HEK293 (cell line): ENCODE measurements at regions not wholly inside any gene's neighbourhood (a gene's known extent, or its start where the extent isn't known, plus 50 kb on each side); places are given as distances from the start of the nearest gene placed in this dataset.

Experiments
- CTCF ChIA-PET: fragments of 350-600 bp; formaldehyde crosslinking; extraction: SDS; loops from one replicate; lab custom pipeline; 2021; ENCODE audit warnings: antibody characterized with exemption; lab: Yijun Ruan, JAX
- POLR2A ChIA-PET: fragments of 300-600 bp; formaldehyde crosslinking; extraction: SDS; loops from one replicate; lab custom pipeline; 2020; ENCODE audit warnings: antibody characterized with exemption, inconsistent platforms; lab: Yijun Ruan, JAX
- H3K27ac ChIP-seq: fragments of 200-500 bp; sonication (Bioruptor generic); 2 replicates; pipeline ENCODE4 v1.5.1; 2014; ENCODE audit warnings: low read depth, low read length, control low read depth, inconsistent platforms; ENCODE audit errors: extremely low read depth
- H3K36me3 ChIP-seq, 2 experiments: fragments of 200-500 bp in 1 of 2; sonication (Bioruptor generic) in 1 of 2; 1 replicate in 1 of 2; 2 replicates in 1 of 2; pipeline ENCODE4 v1.5.1; 2014 to 2017; ENCODE audit warnings: inconsistent platforms in 2 of 2, low read length in 2 of 2; ENCODE audit not compliant: control insufficient read depth in 2 of 2, insufficient read depth in 1 of 2
- H3K4me1 ChIP-seq: fragments of 200-500 bp; sonication (Bioruptor generic); 2 replicates; pipeline ENCODE4 v1.5.1; 2014; ENCODE audit warnings: mild to moderate bottlenecking, low read length, inconsistent platforms; ENCODE audit not compliant: control insufficient read depth, insufficient read depth
- H3K4me3 ChIP-seq: 2 replicates; pipeline ENCODE4 v1.5.1; 2011; ENCODE audit warnings: low read depth, mild to moderate bottlenecking, control low read depth, low read length, moderate library complexity
- H3K9me3 ChIP-seq: fragments of 200-500 bp; sonication (Bioruptor generic); 2 replicates; pipeline ENCODE4 v1.5.1; 2014; ENCODE audit warnings: low read depth, low read length, inconsistent platforms; ENCODE audit not compliant: control insufficient read depth, insufficient read depth
- GLI4 ChIP-seq: fragments of 450-650 bp; formaldehyde crosslinking; IDR thresholded peaks from 2 replicates; pipeline ENCODE4 v1.5.1; 2016; ENCODE audit warnings: missing biosample characterization, missing genetic modification characterization
- HIC1 ChIP-seq: fragments of 450-650 bp; formaldehyde crosslinking; IDR thresholded peaks from 2 replicates; pipeline ENCODE4 v1.5.1; 2016; ENCODE audit warnings: missing biosample characterization, missing genetic modification characterization
- HOXA7 ChIP-seq: sonication (generic); formaldehyde crosslinking; IDR thresholded peaks from 2 replicates; pipeline ENCODE4 v1.8.1; 2022; ENCODE audit warnings: missing genetic modification reagents, borderline replicate concordance
- KLF17 ChIP-seq: fragments of 450-650 bp; formaldehyde crosslinking; IDR thresholded peaks from 2 replicates; pipeline ENCODE4 v1.5.1; 2016; ENCODE audit warnings: missing biosample characterization, missing genetic modification characterization
- MZF1 ChIP-seq: fragments of 450-650 bp; formaldehyde crosslinking; IDR thresholded peaks from 2 replicates; pipeline ENCODE4 v1.5.1; 2017; ENCODE audit warnings: missing biosample characterization, missing genetic modification characterization, borderline replicate concordance
- ZBTB6 ChIP-seq: fragments of 450-650 bp; formaldehyde crosslinking; IDR thresholded peaks from 2 replicates; pipeline ENCODE4 v1.5.1; 2017; ENCODE audit warnings: missing biosample characterization, missing genetic modification characterization
- ZFP41 ChIP-seq: fragments of 450-650 bp; formaldehyde crosslinking; IDR thresholded peaks from 2 replicates; pipeline ENCODE4 v1.5.1; 2016; ENCODE audit warnings: missing biosample characterization, missing genetic modification characterization, borderline replicate concordance
- ZNF138 ChIP-seq: fragments of 450-650 bp; formaldehyde crosslinking; IDR thresholded peaks from 2 replicates; pipeline ENCODE4 v1.5.1; 2016; ENCODE audit warnings: missing biosample characterization, missing genetic modification characterization, borderline replicate concordance
- ZNF341 ChIP-seq: fragments of 450-650 bp; formaldehyde crosslinking; IDR thresholded peaks from 2 replicates; pipeline ENCODE4; 2016; ENCODE audit warnings: low read depth, missing biosample characterization, missing genetic modification characterization
- ZNF354C ChIP-seq: fragments of 450-650 bp; formaldehyde crosslinking; IDR thresholded peaks from 2 replicates; pipeline ENCODE4 v1.5.1; 2016; ENCODE audit warnings: missing biosample characterization, missing genetic modification characterization, low read depth, borderline replicate concordance
- ZNF37A ChIP-seq: fragments of 450-650 bp; IDR thresholded peaks from 2 replicates; pipeline ENCODE4 v1.5.1; 2018; ENCODE audit warnings: missing biosample characterization, missing genetic modification characterization
- ZNF398 ChIP-seq: fragments of 450-650 bp; formaldehyde crosslinking; IDR thresholded peaks from 2 replicates; pipeline ENCODE4 v1.5.1; 2017; ENCODE audit warnings: missing biosample characterization, missing genetic modification characterization
- ZNF518A ChIP-seq: fragments of 450-650 bp; formaldehyde crosslinking; conservative IDR thresholded peaks from 2 replicates; pipeline ENCODE4 v1.5.1; 2016; ENCODE audit warnings: low read depth, missing biosample characterization, missing genetic modification characterization
- ZNF548 ChIP-seq: fragments of 450-650 bp; formaldehyde crosslinking; IDR thresholded peaks from 2 replicates; pipeline ENCODE4 v1.5.1; 2016; ENCODE audit warnings: missing biosample characterization, missing genetic modification characterization
- ZNF621 ChIP-seq: fragments of 450-650 bp; formaldehyde crosslinking; IDR thresholded peaks from 2 replicates; pipeline ENCODE4 v1.5.1; 2017; ENCODE audit warnings: missing biosample characterization, missing genetic modification characterization
- ZNF692 ChIP-seq: fragments of 450-650 bp; formaldehyde crosslinking; IDR thresholded peaks from 2 replicates; pipeline ENCODE4 v1.5.1; 2016; ENCODE audit warnings: missing biosample characterization, missing genetic modification characterization
- ZNF837 ChIP-seq: fragments of 450-650 bp; formaldehyde crosslinking; IDR thresholded peaks from 2 replicates; pipeline ENCODE4 v1.5.1; 2016; ENCODE audit warnings: missing biosample characterization, missing genetic modification characterization

DNA sequence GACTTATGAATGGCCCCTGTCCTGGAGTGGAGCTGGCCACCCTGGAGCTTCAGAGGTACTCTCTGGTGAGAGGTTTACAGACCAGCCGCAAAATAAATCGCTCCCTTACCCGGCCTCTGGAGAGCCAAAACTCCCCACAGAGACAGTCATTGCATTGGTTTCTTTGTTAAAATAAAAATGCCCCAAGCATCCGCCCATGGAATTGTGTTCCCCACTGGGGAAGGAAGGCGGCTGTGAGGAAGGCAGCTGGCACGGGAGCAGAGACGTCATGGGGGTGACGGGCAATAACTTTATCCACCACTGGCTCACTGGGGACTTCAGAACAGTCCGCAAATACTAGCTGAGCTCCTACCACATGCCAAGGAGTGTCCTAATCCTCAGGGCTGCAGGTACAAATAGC lies 266.2 kb upstream of the FOXF1 start:
- H3K27ac ChIP-seq = no peak overlapping the region
- POLR2A ChIA-PET = no interaction called here
- TF ChIP-seq ZNF398 (tag by site-specific recombination) (no peak), ZNF837 (tag by site-specific recombination) (no peak), ZNF138 (tag by site-specific recombination) (no peak), KLF17 (tag by site-specific recombination) (no peak), ZNF354C (no peak), ZBTB6 (no peak)
- TF ChIP-seq, all 188 proteins: peak for 0
- Histone ChIP-seq H3K4me1 (no peaks in the 10 kb centered on the region), H3K9me3 (no peaks in the 10 kb centered on the region), H3K4me3 (no peak overlapping the region), H3K36me3 (no peaks in the 10 kb centered on the region)
- CTCF ChIA-PET = no interaction called here

GRCh38 chr16:86244936-86245335 lies 265.4 kb upstream of the FOXF1 start:
- Histone ChIP-seq H3K27ac (no peak overlapping the region), H3K4me3 (no peak overlapping the region), H3K9me3 (no peaks in the 10 kb centered on the region), H3K4me1 (no peaks in the 10 kb centered on the region), H3K36me3 (no peaks in the 10 kb centered on the region)
- TF ChIP-seq ZNF692 (tag by site-specific recombination) (no peak), ZNF354C (no peak), HOXA7 (no peak), MZF1 (tag by site-specific recombination) (no peak), ZFP41 (tag by site-specific recombination) (no peak), HIC1 (tag by site-specific recombination) (no peak), ZNF548 (tag by site-specific recombination) (no peak), ZNF621 (tag by site-specific recombination) (no peak)
- ChIA-PET POLR2A (interaction anchor here (0.6 kb wide), 1 partner anchor 314 kb away, joined by 3 read pairs; no protein-coding TSS in a partner anchor), CTCF (interaction anchor here (0.6 kb wide), 1 partner anchor 174 kb away, joined by 3 read pairs; no protein-coding TSS in a partner anchor)

- Histone ChIP-seq H3K4me3 (no peak overlapping the region), H3K36me3 (no peaks in the 10 kb centered on the region), H3K9me3 (no peaks in the 10 kb centered on the region), H3K4me1 (no peaks in the 10 kb centered on the region), H3K27ac (no peak overlapping the region)
- CTCF ChIA-PET = interaction anchor here (0.6 kb wide), 1 partner anchor 174 kb away, joined by 3 read pairs; no protein-coding TSS in a partner anchor
- POLR2A ChIA-PET = no interaction called here
- no peak for TF ChIP-seq GLI4
- TF ChIP-seq ZNF37A = no peak
- no peak for TF ChIP-seq ZNF341 (tag by site-specific recombination)
- TF ChIP-seq ZNF518A (tag by site-specific recombination) = no peak
Observed at GRCh38 chr16:86245351-86245750, 265.0 kb upstream of the FOXF1 start.
